Peyer's patch (tissue), 4 donors: ENCODE measurements at regions not wholly inside any gene's neighbourhood (a gene's known extent, or its start where the extent isn't known, plus 50 kb on each side); places are given as distances from the start of the nearest gene placed in this dataset.
"Not testable (repeated sequence)": the region's sequence is repeated elsewhere in the genome, so short reads cannot be mapped to it uniquely, and the experiment has no call there.

Experiments
- DNase-seq, 3 donors: peaks; one replicate each; pipeline ENCODE4 v3.0.0-alpha.2; 2017 to 2019
- H3K27ac ChIP-seq, 4 donors: fragments of 200-600 bp; sonication (generic); one replicate each; pipeline ENCODE4 v1.5.1; 2016 to 2019
- H3K27me3 ChIP-seq, 2 donors: fragments of 200-600 bp; sonication (generic); one replicate each; pipeline ENCODE4 v1.5.1; 2019
- H3K36me3 ChIP-seq, 3 donors: fragments of 200-600 bp; sonication (generic); one replicate each; pipeline ENCODE4 v1.5.1; 2016 to 2019
- H3K4me1 ChIP-seq, 4 donors: fragments of 200-600 bp; sonication (generic); one replicate each; pipeline ENCODE4 v1.5.1; 2016 to 2019
- H3K4me3 ChIP-seq, 4 donors: fragments of 200-600 bp; sonication (generic); 1 replicate in 3 of 4; 2 replicates in 1 of 4; pipeline ENCODE4 v1.5.1; 2016 to 2019; ENCODE audit warnings: mild to moderate bottlenecking in 1 of 4
- H3K9me3 ChIP-seq, 4 donors: fragments of 200-600 bp; sonication (generic); one replicate each; pipeline ENCODE4 v1.5.1; 2016 to 2019; ENCODE audit warnings: mild to moderate bottlenecking in 1 of 4
- CTCF ChIP-seq, 6 experiments: fragments of 450-650 bp in 4 of 6; fragments of 200-600 bp in 2 of 6; sonication (generic) in 1 of 6; IDR thresholded peaks; one replicate each; pipeline ENCODE4 v1.5.1; 2017 to 2019; ENCODE audit warnings: antibody characterized with exemption in 6 of 6, mild to moderate bottlenecking in 3 of 6, moderate library complexity in 1 of 6
- POLR2A ChIP-seq, 2 donors: fragments of 450-650 bp; IDR thresholded peaks; one replicate each; pipeline ENCODE4 v1.5.1; 2017; ENCODE audit warnings: antibody characterized with exemption in 2 of 2, mild to moderate bottlenecking in 2 of 2, moderate library complexity in 2 of 2

GRCh38 chr19:27955485-27956480, 1257.2 kb downstream of the UQCRFS1 start:
- Histone ChIP-seq H3K9me3 (no peaks in the 10 kb centered on the region), H3K4me1 (no peaks in the 10 kb centered on the region), H3K27ac (no peak overlapping the region), H3K4me3 (no peak overlapping the region), H3K36me3 (no peaks in the 10 kb centered on the region), H3K27me3 (no peaks in the 10 kb centered on the region)
- no peak for DNase-seq
- TF ChIP-seq CTCF (IDR thresholded peaks at IDR 0.05), result no peak
- TF ChIP-seq POLR2A (IDR thresholded peaks at IDR 0.05), result no peak

- not testable (repeated sequence) for H3K36me3 ChIP-seq, H3K9me3 ChIP-seq, H3K27ac ChIP-seq, H3K27me3 ChIP-seq, H3K4me1 ChIP-seq, DNase-seq, H3K4me3 ChIP-seq
These were observed 1270.3 kb downstream of the UQCRFS1 start for GRCh38 chr19:27942607-27943006.

- H3K27ac ChIP-seq, result no peak overlapping the region
- H3K4me3 ChIP-seq, result no peak overlapping the region
- no peaks in the 10 kb centered on the region for H3K4me1 ChIP-seq
- TF ChIP-seq CTCF (IDR thresholded peaks at IDR 0.05) (no peak), POLR2A (IDR thresholded peaks at IDR 0.05) (no peak)
- DNase-seq, result no peak
- no peaks in the 10 kb centered on the region for H3K36me3 ChIP-seq
- no peaks in the 10 kb centered on the region for H3K27me3 ChIP-seq
- no peaks in the 10 kb centered on the region for H3K9me3 ChIP-seq
These were observed 1276.8 kb downstream of the UQCRFS1 start for GRCh38 chr19:27936139-27936538.

GRCh38 chr19:27935669-27936068, 1277.3 kb downstream of the UQCRFS1 start:
- no peak overlapping the region for H3K4me3 ChIP-seq
- DNase-seq, result no peak
- no peaks in the 10 kb centered on the region for H3K9me3 ChIP-seq
- no peaks in the 10 kb centered on the region for H3K36me3 ChIP-seq
- no peaks in the 10 kb centered on the region for H3K27me3 ChIP-seq
- no peak overlapping the region for H3K27ac ChIP-seq
- H3K4me1 ChIP-seq, result no peaks in the 10 kb centered on the region
- no peak for TF ChIP-seq POLR2A (IDR thresholded peaks at IDR 0.05)
- no peak for TF ChIP-seq CTCF (IDR thresholded peaks at IDR 0.05)

- H3K9me3 ChIP-seq, result no peaks in the 10 kb centered on the region
- no peak overlapping the region for H3K27ac ChIP-seq
- DNase-seq, result no peak
- H3K36me3 ChIP-seq, result no peaks in the 10 kb centered on the region
- H3K4me1 ChIP-seq, result no peaks in the 10 kb centered on the region
- no peak for TF ChIP-seq CTCF (IDR thresholded peaks at IDR 0.05)
- no peak for TF ChIP-seq POLR2A (IDR thresholded peaks at IDR 0.05)
- no peak overlapping the region for H3K4me3 ChIP-seq
- no peaks in the 10 kb centered on the region for H3K27me3 ChIP-seq
These were observed 1283.6 kb downstream of the UQCRFS1 start for GRCh38 chr19:27929399-27929798.

- DNase-seq, result no peak
- Histone ChIP-seq H3K27ac (no peak overlapping the region), H3K36me3 (no peaks in the 10 kb centered on the region), H3K27me3 (no peaks in the 10 kb centered on the region), H3K4me3 (no peak overlapping the region), H3K9me3 (no peaks in the 10 kb centered on the region), H3K4me1 (no peaks in the 10 kb centered on the region)
- no peak for TF ChIP-seq CTCF (IDR thresholded peaks at IDR 0.05)
- TF ChIP-seq POLR2A (IDR thresholded peaks at IDR 0.05), result no peak
These were observed 1287.7 kb downstream of the UQCRFS1 start for GRCh38 chr19:27925202-27925601.
